Transverse colon (tissue), 4 donors: ENCODE measurements at regions not wholly inside any gene's neighbourhood (a gene's known extent, or its start where the extent isn't known, plus 50 kb on each side); places are given as distances from the start of the nearest gene placed in this dataset.

Experiments used
- DNase-seq: peaks from one replicate; pipeline ENCODE4 v3.0.0-alpha.2; 2019
- H3K27ac ChIP-seq, 4 donors: fragments of 200-600 bp; sonication (generic); 2 replicates each; pipeline ENCODE4 v1.5.1; 2016 to 2018; ENCODE audit warnings: inconsistent platforms in 4 of 4
- H3K27me3 ChIP-seq: fragments of 200-600 bp; sonication (generic); 2 replicates; pipeline ENCODE4 v1.5.1; 2017; ENCODE audit warnings: inconsistent platforms
- H3K36me3 ChIP-seq, 4 donors: fragments of 200-600 bp; sonication (generic); 2 replicates each; pipeline ENCODE4 v1.5.1; 2017 to 2019; ENCODE audit warnings: inconsistent platforms in 4 of 4
- H3K4me1 ChIP-seq, 4 donors: fragments of 200-600 bp; sonication (generic); 2 replicates each; pipeline ENCODE4 v1.5.1; 2017 to 2020; ENCODE audit warnings: inconsistent platforms in 4 of 4
- H3K4me3 ChIP-seq, 4 donors: fragments of 200-600 bp; sonication (generic); 1 replicate in 1 of 4; 2 replicates in 3 of 4; pipeline versions ENCODE4 v1.5.1 to v1.6.1; 2017 to 2019; ENCODE audit warnings: inconsistent platforms in 4 of 4
- H3K9me3 ChIP-seq, 2 donors: fragments of 200-600 bp; sonication (generic); 2 replicates each; pipeline ENCODE4 v1.5.1; 2017 to 2019; ENCODE audit warnings: inconsistent platforms in 2 of 2
- EP300 ChIP-seq: sonication (generic); formaldehyde crosslinking; IDR thresholded peaks from one replicate; pipeline ENCODE4 v1.6.1; 2017; ENCODE audit warnings: antibody characterized with exemption, low read depth
- POLR2A ChIP-seq: fragments of 450-650 bp; IDR thresholded peaks from one replicate; pipeline ENCODE4 v1.6.1; 2016; ENCODE audit warnings: antibody characterized with exemption, mild to moderate bottlenecking, moderate library complexity
- POLR2AphosphoS5 ChIP-seq, 3 donors: sonication (generic); formaldehyde crosslinking; IDR thresholded peaks; one replicate each; pipeline ENCODE4 v1.6.1; 2016; ENCODE audit warnings: antibody characterized with exemption in 3 of 3
- WGBS, 2 donors: methylation state at CpG; one replicate each; pipeline ENCODE4 v1.1.5; 2018; ENCODE audit warnings: low coverage in 1 of 2; 5-methylcytosine and 5-hydroxymethylcytosine counted together
- in situ Hi-C, 4 donors: fragments of 200-750 bp; cut with MboI; loops; one replicate each; pipeline versions ENCODE4 v1.15.0 to v1.15.1; 2017; ENCODE audit warnings: low sequenced_read_pairs in 3 of 4, low pct_ligation_motif_present in 1 of 4, low pct_unique_long_range_greater_than_20kb in 1 of 4
- intact Hi-C: fragments of 100-400 bp; cut with DNase I; formaldehyde crosslinking; loops from one replicate; pipeline ENCODE4 v1.15.1; 2023; ENCODE audit warnings: low total_unique reads
- TF ChIP-seq, protein P1 (sequence below), 5 experiments: fragments of 200-600 bp in 3 of 5; fragments of 450-650 bp in 2 of 5; sonication (generic) in 3 of 5; IDR thresholded peaks; 1 replicate in 2 of 5; 2 replicates in 3 of 5; pipeline ENCODE4 v1.5.1; 2016 to 2017; ENCODE audit warnings: antibody characterized with exemption in 5 of 5, inconsistent platforms in 3 of 5, mild to moderate bottlenecking in 2 of 5, moderate library complexity in 1 of 5

DNA sequence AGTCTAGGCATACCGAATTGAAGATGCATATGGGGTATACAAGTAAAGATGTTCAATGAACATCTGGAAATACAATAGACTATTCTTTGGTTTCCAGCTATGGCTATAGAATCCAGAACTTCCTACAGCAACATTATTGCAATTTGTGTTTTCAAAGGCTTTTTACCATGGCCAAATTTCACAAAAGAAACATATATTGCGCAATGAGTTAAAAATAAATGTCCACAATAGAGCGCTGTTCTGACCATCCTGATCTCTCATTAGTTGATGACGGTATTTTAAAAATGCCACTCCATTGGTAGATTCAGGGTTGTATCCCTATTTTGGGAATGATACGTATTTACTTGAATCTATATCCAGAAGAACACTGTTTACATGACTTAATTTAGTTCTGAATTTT is 139.2 kb downstream of the LINC00632 start:
- in situ Hi-C loops (no loop called here), intact Hi-C loops (no loop called here)
- Histone ChIP-seq H3K27ac (no peak overlapping the region), H3K4me1 (no peaks in the 10 kb centered on the region), H3K36me3 (no peaks in the 10 kb centered on the region), H3K9me3 (no peaks in the 10 kb centered on the region), H3K27me3 (no peaks in the 10 kb centered on the region), H3K4me3 (no peak overlapping the region)
- DNase-seq, result no peak
- TF ChIP-seq POLR2A, result no peak
- no peak for TF ChIP-seq EP300
- TF ChIP-seq, protein P1, sequence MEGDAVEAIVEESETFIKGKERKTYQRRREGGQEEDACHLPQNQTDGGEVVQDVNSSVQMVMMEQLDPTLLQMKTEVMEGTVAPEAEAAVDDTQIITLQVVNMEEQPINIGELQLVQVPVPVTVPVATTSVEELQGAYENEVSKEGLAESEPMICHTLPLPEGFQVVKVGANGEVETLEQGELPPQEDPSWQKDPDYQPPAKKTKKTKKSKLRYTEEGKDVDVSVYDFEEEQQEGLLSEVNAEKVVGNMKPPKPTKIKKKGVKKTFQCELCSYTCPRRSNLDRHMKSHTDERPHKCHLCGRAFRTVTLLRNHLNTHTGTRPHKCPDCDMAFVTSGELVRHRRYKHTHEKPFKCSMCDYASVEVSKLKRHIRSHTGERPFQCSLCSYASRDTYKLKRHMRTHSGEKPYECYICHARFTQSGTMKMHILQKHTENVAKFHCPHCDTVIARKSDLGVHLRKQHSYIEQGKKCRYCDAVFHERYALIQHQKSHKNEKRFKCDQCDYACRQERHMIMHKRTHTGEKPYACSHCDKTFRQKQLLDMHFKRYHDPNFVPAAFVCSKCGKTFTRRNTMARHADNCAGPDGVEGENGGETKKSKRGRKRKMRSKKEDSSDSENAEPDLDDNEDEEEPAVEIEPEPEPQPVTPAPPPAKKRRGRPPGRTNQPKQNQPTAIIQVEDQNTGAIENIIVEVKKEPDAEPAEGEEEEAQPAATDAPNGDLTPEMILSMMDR (IDR thresholded peaks at IDR 0.05), result no peak
- TF ChIP-seq POLR2AphosphoS5 (IDR thresholded peaks at IDR 0.05), result no peak
- 83 to 86% methylated on average over 5 of the region's 5 CpGs for WGBS, 2 donors

GRCh38 chrX:140860718-140861117 is 141.7 kb upstream of the SPANXB1 start:
- no peak for TF ChIP-seq EP300
- no peak for TF ChIP-seq POLR2A
- no peak for TF ChIP-seq POLR2AphosphoS5 (IDR thresholded peaks at IDR 0.05)
- TF ChIP-seq, protein P1 (IDR thresholded peaks at IDR 0.05), result no peak
- Histone ChIP-seq H3K27ac (no peak overlapping the region), H3K4me1 (no peaks in the 10 kb centered on the region), H3K9me3 (no peaks in the 10 kb centered on the region), H3K27me3 (no peaks in the 10 kb centered on the region), H3K36me3 (no peaks in the 10 kb centered on the region), H3K4me3 (no peak overlapping the region)
- in situ Hi-C loops, result no loop called here
- DNase-seq, result no peak
- WGBS, 2 donors, result 83% methylated on average over 9 of the region's 9 CpGs; no CpG with 5 or more reads in 1 of the 2 donors
- intact Hi-C loops, result no loop called here

GRCh38 chrX:140866446-140866845 is 135.9 kb upstream of the SPANXB1 start:
- Histone ChIP-seq H3K9me3 (no peaks in the 10 kb centered on the region), H3K4me3 (no peak overlapping the region), H3K4me1 (no peaks in the 10 kb centered on the region), H3K27me3 (no peaks in the 10 kb centered on the region), H3K27ac (no peak overlapping the region), H3K36me3 (no peaks in the 10 kb centered on the region)
- DNase-seq, result no peak
- WGBS, 2 donors, result 71% methylated on average over 1 of the region's 1 CpG; no CpG with 5 or more reads in 1 of the 2 donors
- in situ Hi-C loops (no loop called here), intact Hi-C loops (no loop called here)
- TF ChIP-seq POLR2AphosphoS5 (IDR thresholded peaks at IDR 0.05) (no peak), EP300 (no peak), POLR2A (no peak)
- TF ChIP-seq, protein P1 (IDR thresholded peaks at IDR 0.05), result no peak

DNA sequence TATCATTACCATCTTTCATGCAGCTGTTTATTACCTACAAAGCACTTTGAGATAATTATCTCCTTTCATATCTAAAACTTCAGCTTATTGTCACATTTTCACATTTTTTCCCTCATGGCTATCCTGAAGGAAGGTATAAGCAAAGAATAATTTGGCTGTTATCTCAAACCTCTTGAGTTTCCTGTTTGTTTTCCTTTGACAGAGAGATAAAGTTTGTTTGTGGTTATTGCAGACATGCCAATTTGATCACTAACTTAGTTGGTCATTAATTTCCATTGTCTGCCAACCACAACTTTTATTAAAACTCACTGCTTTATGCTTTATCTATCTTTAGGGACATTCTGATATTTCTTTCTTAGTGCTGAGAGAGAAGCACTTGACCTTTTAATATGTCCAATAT is 89.8 kb upstream of the SPANXB1 start:
- DNase-seq, result no peak
- Histone ChIP-seq H3K9me3 (no peaks in the 10 kb centered on the region), H3K4me3 (no peak overlapping the region), H3K36me3 (no peaks in the 10 kb centered on the region), H3K4me1 (no peaks in the 10 kb centered on the region), H3K27ac (no peak overlapping the region), H3K27me3 (no peaks in the 10 kb centered on the region)
- in situ Hi-C loops, result no loop called here
- no peak for TF ChIP-seq POLR2A
- no peak for TF ChIP-seq EP300
- no peak for TF ChIP-seq POLR2AphosphoS5 (IDR thresholded peaks at IDR 0.05)
- TF ChIP-seq, protein P1 (IDR thresholded peaks at IDR 0.05), result no peak
- intact Hi-C loops, result no loop called here
